ENCODE measurements at regions not wholly inside any gene's neighbourhood (a gene's known extent, or its start where the extent isn't known, plus 50 kb on each side); places are given as distances from the start of the nearest gene placed in this dataset.

DNA sequence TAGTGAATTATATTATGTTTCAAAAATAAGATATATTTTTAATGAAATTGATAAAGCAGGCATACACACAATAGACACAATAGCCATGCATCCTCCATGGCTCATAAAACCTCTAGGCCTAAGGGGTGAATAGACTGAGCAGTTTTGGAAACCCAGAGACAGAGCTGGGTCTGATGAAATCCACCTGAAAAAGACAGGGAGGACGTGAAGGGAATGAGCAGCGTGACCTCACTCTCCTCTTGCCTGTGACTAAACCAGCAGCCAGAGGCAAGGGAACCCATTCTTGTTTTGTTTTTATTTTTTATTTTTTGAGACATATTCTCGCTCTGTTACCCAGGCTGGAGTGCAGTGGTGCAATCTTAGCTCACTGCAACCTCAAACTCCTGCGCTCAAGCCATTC, 424.4 kb upstream of the FAM241A start:
- Mint-ChIP-seq H3K9me3 (no peaks in the 10 kb centered on the region), H3K27me3 (ENCODE audit: insufficient read depth) (peaks cover 2% of the 10 kb centered on the region; the same call in 1 of the 2 replicates), H3K4me3 (no peak overlapping the region), H3K27ac (no peak overlapping the region), H3K4me1 (ENCODE audit: low read depth) (no peaks in the 10 kb centered on the region), H3K36me3 (ENCODE audit: low read depth) (no peaks in the 10 kb centered on the region)
- DNase-seq, result no peak
- TF ChIP-seq, protein P1, sequence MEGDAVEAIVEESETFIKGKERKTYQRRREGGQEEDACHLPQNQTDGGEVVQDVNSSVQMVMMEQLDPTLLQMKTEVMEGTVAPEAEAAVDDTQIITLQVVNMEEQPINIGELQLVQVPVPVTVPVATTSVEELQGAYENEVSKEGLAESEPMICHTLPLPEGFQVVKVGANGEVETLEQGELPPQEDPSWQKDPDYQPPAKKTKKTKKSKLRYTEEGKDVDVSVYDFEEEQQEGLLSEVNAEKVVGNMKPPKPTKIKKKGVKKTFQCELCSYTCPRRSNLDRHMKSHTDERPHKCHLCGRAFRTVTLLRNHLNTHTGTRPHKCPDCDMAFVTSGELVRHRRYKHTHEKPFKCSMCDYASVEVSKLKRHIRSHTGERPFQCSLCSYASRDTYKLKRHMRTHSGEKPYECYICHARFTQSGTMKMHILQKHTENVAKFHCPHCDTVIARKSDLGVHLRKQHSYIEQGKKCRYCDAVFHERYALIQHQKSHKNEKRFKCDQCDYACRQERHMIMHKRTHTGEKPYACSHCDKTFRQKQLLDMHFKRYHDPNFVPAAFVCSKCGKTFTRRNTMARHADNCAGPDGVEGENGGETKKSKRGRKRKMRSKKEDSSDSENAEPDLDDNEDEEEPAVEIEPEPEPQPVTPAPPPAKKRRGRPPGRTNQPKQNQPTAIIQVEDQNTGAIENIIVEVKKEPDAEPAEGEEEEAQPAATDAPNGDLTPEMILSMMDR (IDR thresholded peaks at IDR 0.05), result no peak

DNA sequence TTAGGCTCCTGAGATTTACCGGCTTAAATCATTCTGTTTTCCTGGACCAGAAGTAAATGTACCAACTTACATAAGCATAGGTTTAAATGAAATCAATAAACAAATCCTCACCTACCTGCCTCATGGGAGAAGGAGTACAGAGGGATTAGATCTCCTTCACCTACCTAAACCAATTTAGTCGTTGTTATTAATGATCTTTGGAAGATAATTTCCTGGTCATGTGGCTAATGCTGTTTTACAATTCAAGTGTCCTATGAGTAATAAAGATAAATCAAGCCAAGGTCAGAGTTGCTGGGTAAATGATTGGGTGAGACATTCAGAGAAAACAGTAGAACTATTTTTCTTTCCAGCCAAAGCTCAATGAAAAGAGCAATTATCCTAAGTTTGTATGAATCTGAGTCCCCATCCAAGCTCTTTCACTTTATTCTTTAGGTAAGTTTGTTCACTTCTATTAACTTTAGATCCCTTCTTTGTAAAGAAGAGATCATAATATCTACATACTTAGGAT, 423.0 kb upstream of the FAM241A start:
- DNase-seq, result no peak
- TF ChIP-seq, protein P1 (IDR thresholded peaks at IDR 0.05), result no peak
- H3K36me3 Mint-ChIP-seq (ENCODE audit: low read depth), result no peaks in the 10 kb centered on the region
- H3K9me3 Mint-ChIP-seq, result no peaks in the 10 kb centered on the region
- H3K4me1 Mint-ChIP-seq (ENCODE audit: low read depth), result no peaks in the 10 kb centered on the region
- peaks cover 2% of the 10 kb centered on the region for H3K27me3 Mint-ChIP-seq (ENCODE audit: insufficient read depth)
- H3K4me3 Mint-ChIP-seq, result no peak overlapping the region
- H3K27ac Mint-ChIP-seq, result no peak overlapping the region

DNA sequence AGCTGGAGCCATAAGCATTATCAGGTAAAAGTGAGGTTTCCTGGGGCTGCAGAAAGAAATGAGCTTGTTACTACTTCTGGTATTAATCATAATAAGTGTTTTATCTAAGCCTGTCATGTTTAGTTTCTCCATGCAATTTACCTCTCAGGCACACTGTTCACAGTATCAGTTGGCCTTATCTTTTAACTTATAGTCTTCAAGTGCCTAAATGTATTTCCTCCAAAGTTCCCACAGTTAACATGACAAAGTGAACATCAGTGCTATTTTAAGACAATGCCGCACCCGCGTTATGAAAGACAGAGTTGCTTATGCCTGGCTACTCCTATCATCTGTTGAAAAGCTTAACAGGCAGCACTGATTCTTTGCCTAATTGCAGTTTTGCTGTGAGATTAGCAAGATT, 408.7 kb upstream of the FAM241A start:
- no peak overlapping the region for H3K27ac Mint-ChIP-seq
- H3K27me3 Mint-ChIP-seq (ENCODE audit: insufficient read depth), result no peaks in the 10 kb centered on the region; the same call in 1 of the 2 replicates

DNA sequence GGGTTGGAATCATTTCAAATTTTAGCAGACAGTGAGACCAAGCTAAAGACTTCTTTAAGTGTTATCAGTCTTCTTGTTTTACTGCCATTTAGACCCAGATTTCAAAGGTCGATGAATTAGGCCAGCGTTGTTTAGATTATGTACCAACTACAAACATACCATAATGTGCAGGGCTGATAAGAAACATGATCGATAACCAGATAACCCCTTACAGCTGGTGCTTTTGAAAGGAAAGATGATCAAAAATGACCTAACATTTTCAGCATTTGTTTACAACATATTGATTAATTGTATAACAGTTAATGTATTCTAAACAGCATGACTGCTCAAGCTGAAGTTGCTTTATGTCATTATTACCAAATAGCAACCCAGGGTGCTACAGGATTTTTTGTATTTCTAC, 400.4 kb upstream of the FAM241A start:
- DNase-seq, result no peak
- Mint-ChIP-seq H3K27me3 (ENCODE audit: insufficient read depth) (peaks cover 2% of the 10 kb centered on the region; the same call in 1 of the 2 replicates), H3K4me3 (no peak overlapping the region), H3K36me3 (ENCODE audit: low read depth) (no peaks in the 10 kb centered on the region), H3K9me3 (no peaks in the 10 kb centered on the region), H3K4me1 (ENCODE audit: low read depth) (no peaks in the 10 kb centered on the region), H3K27ac (no peak overlapping the region)
- TF ChIP-seq, protein P1 (IDR thresholded peaks at IDR 0.05), result no peak

More for the DNA sequence above, 408.7 kb upstream of the FAM241A start:
- TF ChIP-seq, protein P1 (IDR thresholded peaks at IDR 0.05), result no peak
- no peaks in the 10 kb centered on the region for H3K36me3 Mint-ChIP-seq (ENCODE audit: low read depth)
- H3K9me3 Mint-ChIP-seq, result no peaks in the 10 kb centered on the region
- H3K4me1 Mint-ChIP-seq (ENCODE audit: low read depth), result no peaks in the 10 kb centered on the region
- DNase-seq, result no peak
- no peak overlapping the region for H3K4me3 Mint-ChIP-seq

DNA sequence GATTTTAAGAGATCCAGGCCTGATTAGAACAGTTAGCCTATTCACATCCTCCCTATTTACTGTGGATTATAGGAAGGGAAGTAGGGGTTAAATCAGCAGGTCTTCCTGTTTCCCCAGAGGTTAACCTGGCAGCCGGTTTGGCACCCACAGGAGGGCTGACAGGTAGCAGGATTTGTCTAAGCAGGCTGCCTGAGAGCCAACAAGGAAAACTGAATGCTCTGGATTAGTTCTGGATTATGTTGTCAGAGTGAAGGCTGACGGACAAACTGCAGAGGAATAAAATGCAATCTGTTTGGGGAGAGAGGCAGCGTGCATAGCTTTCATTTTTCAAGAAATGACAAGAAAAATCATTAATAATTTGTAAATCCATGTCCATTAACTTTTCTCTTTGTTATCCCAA, 397.1 kb upstream of the FAM241A start:
- Mint-ChIP-seq H3K27me3 (ENCODE audit: insufficient read depth) (peaks cover 8% of the 10 kb centered on the region), H3K4me1 (ENCODE audit: low read depth) (no peaks in the 10 kb centered on the region), H3K27ac (no peak overlapping the region), H3K4me3 (no peak overlapping the region), H3K9me3 (no peaks in the 10 kb centered on the region), H3K36me3 (ENCODE audit: low read depth) (no peaks in the 10 kb centered on the region)
- no peak for DNase-seq
- TF ChIP-seq, protein P1 (IDR thresholded peaks at IDR 0.05), result no peak

DNA sequence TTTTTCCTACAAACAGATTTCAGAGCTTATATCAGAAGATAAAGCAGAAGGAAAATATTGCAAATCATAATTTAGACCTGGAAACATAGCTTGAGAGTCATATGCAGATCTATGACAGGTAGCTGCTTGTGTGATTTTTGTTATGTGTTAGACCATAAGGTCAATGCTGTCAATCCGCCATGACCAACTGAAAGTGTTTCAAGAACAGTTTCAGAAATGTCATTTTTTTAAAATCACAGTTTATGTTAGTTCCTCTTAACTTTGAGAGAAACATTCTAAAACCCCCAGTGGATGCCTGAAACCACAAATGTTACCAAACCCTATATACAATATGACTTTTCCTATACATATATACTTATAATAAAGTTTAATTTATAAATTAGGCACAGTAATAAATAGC, 391.3 kb upstream of the FAM241A start:
- H3K27me3 Mint-ChIP-seq (ENCODE audit: insufficient read depth), result peaks cover 7% of the 10 kb centered on the region; the same call in 1 of the 2 replicates
- no peak overlapping the region for H3K27ac Mint-ChIP-seq
- TF ChIP-seq, protein P1 (IDR thresholded peaks at IDR 0.05), result no peak
- H3K36me3 Mint-ChIP-seq (ENCODE audit: low read depth), result no peaks in the 10 kb centered on the region
- no peaks in the 10 kb centered on the region for H3K4me1 Mint-ChIP-seq (ENCODE audit: low read depth)
- no peaks in the 10 kb centered on the region for H3K9me3 Mint-ChIP-seq
- no peak for DNase-seq
- H3K4me3 Mint-ChIP-seq, result no peak overlapping the region
